SHP77 treated with DMSO at 0.1 percent for 48 hours (cell line): ENCODE measurements at regions not wholly inside any gene's neighbourhood (a gene's known extent, or its start where the extent isn't known, plus 50 kb on each side); places are given as distances from the start of the nearest gene placed in this dataset.

Experiments used
- DNase-seq: peaks from one replicate; lab custom pipeline; 2025; lab: John Stamatoyannopoulos, UW

DNA sequence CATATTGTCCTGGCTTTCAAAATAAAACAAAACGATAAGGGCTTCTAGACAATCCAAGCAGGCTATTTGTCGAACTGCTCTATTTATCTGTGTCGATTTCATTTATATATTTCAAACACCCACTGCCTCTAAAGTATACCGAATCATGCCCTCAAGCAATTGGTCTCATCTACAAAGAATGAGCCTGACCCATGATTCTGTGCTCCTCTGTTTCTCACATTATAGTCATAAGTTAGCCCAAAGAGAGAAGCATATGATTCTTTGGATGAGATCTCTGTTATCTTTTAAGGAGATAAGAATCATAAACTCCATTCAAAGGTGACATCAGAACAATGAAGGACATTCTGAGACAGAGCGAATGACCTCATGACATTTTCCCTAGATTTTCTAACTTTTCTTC lies 191.1 kb downstream of the MAP2K6 start:
- no peak for DNase-seq

DNA sequence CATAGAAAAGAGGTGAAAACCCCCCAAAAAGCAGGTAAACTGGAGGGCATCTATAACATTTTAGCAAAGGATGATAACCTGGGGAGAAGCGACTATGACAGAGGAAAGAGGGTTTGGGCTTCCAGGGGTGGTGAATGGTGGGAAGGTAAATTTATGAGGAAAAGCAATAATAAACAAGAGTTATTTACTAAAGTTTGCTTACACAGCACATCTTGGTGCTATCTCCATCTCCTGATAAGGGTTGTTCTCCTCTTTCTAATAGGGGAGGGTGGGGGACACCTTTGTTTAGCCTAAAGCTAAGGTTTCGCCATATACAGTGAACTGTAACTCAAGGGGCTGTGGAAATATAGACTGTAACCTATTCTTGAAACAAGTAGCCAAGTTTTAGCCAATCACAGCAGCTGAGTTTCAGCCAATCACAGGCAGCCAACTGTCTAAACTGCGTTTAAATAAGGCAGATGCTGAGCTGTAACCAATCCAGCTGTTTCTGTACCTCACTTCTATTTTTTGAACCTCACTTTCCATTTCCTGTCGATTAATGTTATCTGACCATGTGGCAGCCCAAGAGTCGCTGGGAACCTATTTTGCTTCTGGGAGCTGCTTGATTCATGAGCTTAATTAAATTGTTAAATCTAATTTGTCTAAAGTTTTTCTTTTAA lies 191.8 kb downstream of the MAP2K6 start:
- DNase-seq = no peak

DNA sequence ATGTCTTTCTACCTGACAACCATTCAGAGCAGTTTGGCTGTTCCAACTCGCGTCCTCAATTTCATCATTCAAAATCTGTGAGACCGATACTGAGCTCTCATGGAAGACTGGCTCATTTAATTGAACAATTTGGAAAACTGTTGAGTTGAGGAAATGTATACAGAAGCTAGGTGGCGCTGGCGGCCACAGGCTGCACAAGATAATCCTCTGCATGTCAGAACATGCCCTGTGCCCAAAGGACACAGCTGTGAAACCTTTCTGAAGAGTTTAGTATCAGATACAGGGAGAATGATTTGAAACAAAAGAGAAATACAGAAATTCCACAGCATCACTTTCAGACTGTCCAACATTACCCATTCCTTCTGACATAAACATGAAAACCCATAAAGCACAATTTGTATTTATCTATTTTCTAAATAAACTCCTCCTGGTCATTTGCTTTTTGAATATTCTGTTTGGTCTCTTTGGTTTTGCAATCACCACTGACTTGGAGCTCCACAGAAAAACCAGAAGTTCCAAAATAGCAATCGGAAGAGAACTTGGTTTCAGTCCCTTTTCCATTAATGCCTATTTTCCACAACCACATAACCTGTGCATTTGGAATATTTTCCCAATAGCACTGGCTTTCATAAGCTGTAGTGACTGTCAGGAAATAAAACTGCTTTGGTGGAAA lies 192.8 kb downstream of the MAP2K6 start:
- DNase-seq = peak; percentile 71

GRCh38 chr17:69608141-69608540 lies 193.6 kb downstream of the MAP2K6 start:
- DNase-seq = no peak

DNA sequence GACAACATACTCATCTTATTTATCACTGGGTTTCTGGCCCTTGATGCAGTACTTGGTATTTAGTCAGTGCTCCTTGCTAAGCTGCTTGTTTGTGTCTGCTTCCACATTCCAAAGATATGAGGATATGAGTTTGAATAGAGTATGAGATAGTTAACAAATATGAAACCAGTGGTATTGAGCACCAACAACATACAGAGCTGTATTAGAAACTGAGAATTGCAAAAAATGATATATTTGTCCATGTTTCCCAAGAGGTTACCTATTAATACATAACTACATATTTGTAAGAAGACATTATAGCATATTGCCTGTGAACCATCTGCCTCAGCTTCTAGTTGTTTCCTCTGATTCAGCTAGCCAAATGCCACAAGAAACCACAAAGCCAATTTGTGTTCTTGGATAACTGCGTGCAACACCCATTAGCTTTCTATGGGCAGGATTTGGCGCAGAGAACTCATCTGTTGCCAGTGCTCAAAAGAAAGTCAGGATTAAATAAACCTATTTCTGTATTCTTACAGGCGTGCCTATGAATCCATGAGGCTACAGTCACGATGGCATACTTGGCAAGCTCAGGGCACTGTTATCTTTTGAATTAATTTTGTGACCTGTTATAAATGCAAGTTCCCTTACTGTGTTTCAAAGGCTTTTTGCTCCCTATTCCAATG lies 194.4 kb downstream of the MAP2K6 start:
- DNase-seq = no peak

DNA sequence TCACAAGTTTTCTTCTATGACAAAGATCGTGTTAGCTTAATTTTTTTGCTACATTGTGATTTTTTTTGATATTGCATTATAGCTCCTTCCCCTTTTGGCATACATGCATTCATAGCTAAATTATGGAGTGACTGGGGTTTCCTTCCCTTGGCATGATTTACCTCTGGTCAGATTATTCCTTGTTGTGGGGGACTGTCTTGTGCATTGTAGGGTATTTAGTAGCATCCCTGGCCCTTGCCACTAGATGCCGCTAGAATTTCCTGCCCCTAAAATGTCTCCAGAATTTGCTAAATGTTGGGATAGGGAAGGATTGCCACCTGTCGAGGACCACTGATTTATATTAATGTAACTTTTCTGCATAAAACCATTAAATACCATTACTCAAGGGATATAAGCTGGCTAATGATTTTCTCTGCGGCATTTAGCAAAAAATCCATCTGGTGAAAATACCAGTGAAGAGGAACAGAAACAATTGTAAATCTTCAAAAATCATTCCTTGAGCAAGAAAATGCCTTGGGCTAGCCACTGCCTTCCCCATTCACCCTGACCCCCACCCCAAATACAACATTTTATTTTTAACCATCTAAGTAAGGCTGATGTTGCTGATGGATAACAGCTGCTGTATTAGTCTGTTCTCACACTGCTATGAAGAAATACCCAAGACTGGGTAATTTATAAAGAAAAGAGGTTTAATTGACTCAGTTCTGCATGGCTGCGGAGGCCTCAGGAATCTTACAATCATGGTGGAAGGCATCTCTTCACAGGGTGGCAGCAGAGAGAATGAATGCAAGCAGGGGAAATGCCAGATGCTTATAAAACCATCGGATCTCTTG lies 195.2 kb downstream of the MAP2K6 start:
- no peak for DNase-seq

GRCh38 chr17:69620363-69620762 lies 205.9 kb downstream of the MAP2K6 start:
- no peak for DNase-seq

DNA sequence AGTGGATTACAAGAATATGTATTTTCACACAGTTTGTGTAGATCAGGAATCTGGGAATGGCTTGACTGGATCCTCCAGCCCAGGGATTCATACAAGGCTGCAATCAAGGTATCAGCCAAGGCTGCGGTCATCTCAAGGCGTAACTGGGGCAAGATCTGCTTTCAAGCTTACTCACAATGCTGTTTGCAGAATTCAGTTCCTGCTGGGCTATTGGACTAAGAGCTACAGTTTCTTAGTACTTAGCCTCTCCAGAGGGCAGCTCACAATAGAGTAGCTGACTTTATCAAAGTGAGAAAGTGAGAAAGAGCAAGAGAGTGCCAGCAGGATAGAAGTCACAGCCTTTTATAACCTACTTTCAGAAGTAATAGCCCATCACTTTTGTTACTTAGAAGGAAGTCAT lies 211.0 kb downstream of the MAP2K6 start:
- DNase-seq = no peak

DNA sequence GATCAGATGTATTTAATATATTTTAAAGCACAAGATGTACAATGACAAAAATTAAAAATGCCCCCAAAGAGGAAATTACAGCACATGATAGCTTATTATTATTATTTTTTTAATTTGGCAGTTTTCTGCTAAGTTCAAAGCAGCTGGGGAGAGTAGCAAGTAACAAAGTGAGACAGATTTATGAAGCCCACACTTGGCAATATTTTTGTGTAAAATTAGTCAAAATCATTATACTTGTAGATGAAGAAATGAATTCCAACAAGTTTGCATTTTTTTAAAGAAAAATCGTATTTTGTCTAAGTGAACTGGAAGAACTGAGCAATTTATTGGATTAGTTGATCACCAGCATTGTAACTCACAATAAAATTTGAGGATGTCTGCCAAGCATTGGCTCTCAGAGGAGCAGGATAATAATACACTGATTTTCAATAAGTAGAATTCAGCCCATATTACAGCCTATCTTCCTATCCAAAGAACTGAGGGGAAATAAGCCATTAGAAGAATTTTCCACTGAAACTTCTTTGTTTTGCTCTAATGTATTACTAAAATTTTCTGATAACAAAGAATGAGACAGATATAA lies 215.6 kb downstream of the MAP2K6 start:
- no peak for DNase-seq

DNA sequence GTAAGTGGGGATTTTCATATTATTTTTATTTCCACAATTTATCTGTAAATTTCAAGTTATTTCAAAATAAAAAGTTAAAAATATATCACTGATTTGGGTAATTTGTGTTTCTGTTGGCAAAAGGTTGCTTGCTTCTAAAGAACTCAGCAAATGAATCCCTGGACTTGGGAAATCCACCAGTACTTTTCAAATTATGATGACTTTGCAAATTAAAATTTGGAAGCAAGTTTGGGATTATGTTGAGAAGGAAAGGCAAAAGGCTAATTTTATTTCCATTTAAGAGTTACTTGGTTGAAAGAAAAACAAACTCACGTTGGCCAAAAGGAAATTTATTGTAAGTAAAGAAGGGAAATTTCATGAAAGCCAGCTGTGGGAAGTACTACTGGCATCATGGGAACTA lies 220.3 kb downstream of the MAP2K6 start:
- DNase-seq = no peak

DNA sequence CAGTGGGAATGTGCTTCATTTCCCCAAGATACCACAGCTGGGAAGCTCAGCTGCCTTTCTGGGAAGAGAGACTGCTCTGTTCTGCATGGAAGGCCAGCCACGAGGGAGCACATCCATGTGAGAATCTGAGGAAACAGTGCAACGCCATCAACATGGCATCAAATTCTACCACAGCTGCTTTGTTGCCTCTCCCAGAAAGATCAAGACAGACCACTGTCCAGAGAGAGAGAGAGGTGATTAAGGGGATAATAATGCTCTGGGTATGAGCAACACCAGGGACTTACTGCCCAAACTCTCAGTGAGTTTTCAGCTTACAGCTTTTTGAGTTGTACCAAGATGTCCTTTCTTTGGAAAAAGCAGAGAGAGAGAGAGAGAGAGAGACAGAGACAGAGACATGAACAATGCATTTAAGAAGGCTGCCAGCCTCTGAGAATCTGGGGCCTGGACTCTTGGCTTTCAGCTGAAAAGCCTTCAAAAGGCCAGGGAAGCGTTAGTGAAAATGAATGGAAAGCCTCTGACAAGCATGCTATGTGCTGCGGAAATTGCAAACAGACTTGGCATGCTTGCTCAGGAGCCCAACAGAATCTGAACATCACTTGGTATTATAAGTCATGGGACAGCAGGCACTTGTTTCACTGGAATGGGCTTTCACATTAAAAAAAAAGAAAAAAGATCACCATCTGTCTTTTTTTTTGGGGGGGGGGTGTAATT lies 223.1 kb downstream of the MAP2K6 start:
- DNase-seq = no peak

GRCh38 chr17:69639096-69639495 lies 224.6 kb downstream of the MAP2K6 start:
- no peak for DNase-seq

- DNase-seq = no peak
Observed at GRCh38 chr17:69640073-69640472, 225.6 kb downstream of the MAP2K6 start.

GRCh38 chr17:69643686-69644085 lies 229.2 kb downstream of the MAP2K6 start:
- DNase-seq = no peak

DNA sequence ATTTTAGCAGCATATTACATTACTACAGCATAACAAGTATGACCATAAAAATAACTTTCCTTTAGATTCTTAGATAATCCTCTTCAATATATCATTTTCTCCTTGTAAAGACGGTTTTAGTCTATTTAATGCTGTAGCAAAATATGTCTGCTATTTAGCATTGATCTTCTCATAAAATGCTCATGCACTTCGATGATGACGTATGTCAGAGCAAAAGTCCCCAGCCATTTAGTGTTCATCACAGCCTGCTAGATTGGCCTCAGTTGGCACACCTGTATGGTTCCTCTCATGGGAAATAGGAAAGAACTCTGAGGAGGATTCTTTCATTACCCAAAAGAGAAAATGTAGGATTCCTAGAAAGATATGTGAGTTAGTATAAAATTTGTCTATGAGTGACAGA lies 232.2 kb downstream of the MAP2K6 start:
- no peak for DNase-seq

DNA sequence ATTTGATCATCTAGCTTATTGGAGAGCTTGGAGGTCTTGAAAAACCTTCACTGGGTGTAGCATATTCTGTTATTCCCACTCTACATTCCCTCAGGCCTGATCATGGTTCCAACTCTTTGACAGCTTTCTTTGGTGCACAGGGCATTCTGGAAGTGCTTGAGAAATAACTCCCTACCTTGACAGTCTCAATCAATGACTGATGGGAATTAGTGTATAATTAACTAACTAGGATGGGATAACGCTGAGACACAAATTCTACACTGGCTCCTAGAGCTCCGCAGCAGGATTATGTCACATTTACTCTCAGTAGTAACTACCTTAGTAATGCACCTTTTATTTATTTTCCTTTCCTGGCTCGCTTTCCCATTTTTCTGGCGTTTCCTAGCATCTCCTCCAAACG lies 236.4 kb downstream of the MAP2K6 start:
- no peak for DNase-seq

- no peak for DNase-seq
Observed at GRCh38 chr17:69651921-69652320, 237.4 kb downstream of the MAP2K6 start.

- DNase-seq = no peak
Observed at GRCh38 chr17:69654981-69655855, 240.7 kb downstream of the MAP2K6 start.

DNA sequence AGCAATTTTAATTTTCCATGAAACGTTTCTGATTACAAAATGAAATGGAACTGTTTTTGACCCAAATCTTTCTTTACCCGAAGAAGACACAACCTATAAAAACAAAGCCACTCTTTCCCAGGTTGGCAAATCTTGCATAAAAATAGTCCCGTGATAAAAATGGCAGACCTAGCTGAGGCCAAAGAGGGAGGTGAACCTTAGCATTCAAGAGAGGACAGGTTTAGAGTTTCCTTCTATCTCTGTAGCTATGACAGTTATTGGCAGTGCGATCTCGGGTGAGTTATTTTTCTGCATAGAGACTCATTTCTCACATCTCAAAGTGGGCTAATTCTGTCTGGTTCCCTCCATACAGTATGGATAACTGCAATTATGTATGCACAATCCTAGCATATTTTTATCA lies 241.4 kb downstream of the MAP2K6 start:
- DNase-seq = no peak

DNA sequence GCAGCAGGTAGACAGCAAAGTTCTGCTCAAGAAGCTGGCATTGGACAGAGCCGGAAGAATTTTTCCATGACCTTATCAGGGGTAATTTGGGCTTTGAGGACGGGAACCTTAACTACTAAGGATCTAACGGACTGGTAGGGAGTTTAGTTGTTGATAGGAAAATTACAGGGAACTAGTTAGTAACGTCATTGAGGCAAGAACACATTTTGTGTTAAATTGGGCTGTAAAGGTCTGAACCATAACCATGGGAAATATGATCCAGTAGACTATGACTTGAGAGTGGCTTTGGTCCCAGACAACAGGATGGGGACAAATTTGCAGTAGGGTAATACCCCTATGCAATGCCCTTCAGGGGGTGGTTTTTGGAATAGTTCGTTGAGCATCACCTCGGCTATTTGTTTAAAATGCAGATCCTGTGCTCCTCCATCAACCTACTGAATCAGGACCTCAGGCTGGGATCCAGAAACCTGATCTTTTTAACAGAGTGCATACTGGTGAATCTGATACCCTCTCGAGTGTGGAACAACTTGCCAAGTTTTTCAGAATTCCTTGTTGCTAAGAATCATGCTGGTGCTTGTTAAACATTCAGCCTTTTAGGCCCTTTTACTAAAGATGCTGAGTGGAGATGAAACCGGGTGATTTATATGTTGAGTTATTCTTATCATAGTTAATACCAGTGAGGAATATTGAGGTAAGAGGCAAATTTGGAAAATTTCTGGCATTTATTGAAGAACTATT lies 255.1 kb downstream of the MAP2K6 start:
- DNase-seq = no peak
